ENCODE measurements at regions not wholly inside any gene's neighbourhood (a gene's known extent, or its start where the extent isn't known, plus 50 kb on each side); places are given as distances from the start of the nearest gene placed in this dataset.

GRCh38 chr4:30838331-30838730 lies 118.2 kb downstream of the PCDH7 start:
- Histone ChIP-seq H3K4me3 (no peak overlapping the region), H2AFZ (no peak overlapping the region), H3K4me2 (no peak overlapping the region), H3K36me3 (replicated peaks; ENCODE audit: insufficient read depth, low read depth) (no peaks in the 10 kb centered on the region), H3K4me1 (ENCODE audit: insufficient read depth) (peaks cover 40% of the 10 kb centered on the region), H3K27ac (no peak overlapping the region), H3K79me2 (no peaks in the 10 kb centered on the region), H3K9me3 (ENCODE audit: low read depth) (no peaks in the 10 kb centered on the region), H3K9me2 (replicated peaks; ENCODE audit: insufficient read depth) (no peaks in the 10 kb centered on the region), H3K27me3 (no peaks in the 10 kb centered on the region), H4K20me1 (ENCODE audit: insufficient read depth, poor library complexity, severe bottlenecking) (no peaks in the 10 kb centered on the region)
- WGBS (ENCODE audit: low lambda C conversion rate, missing lambda C conversion rate): 35% methylated on average over 3 of the region's 3 CpGs
- DNase-seq (ENCODE audit: low spot score): no peak
- TF ChIP-seq EZH2phosphoT487 (IDR thresholded peaks at IDR 0.05; ENCODE audit: low read depth, severe bottlenecking, unreplicated experiment) (no peak), EZH2 (IDR thresholded peaks at IDR 0.05; ENCODE audit: borderline replicate concordance) (no peak), CTCF (IDR thresholded peaks at IDR 0.05; ENCODE audit: poor library complexity) (no peak)

- 52% methylated on average over 6 of the region's 6 CpGs for WGBS (ENCODE audit: low lambda C conversion rate, missing lambda C conversion rate)
- no peak overlapping the region for H3K27ac ChIP-seq
- no peaks in the 10 kb centered on the region for H3K9me2 ChIP-seq (replicated peaks; ENCODE audit: insufficient read depth)
- no peak for TF ChIP-seq EZH2phosphoT487 (IDR thresholded peaks at IDR 0.05; ENCODE audit: low read depth, severe bottlenecking, unreplicated experiment)
- no peak overlapping the region for H2AFZ ChIP-seq
- peak; percentile 29 for DNase-seq (ENCODE audit: low spot score)
- H4K20me1 ChIP-seq (ENCODE audit: insufficient read depth, poor library complexity, severe bottlenecking): no peaks in the 10 kb centered on the region
- peak overlapping the region; percentile 0 for H3K4me2 ChIP-seq
- no peaks in the 10 kb centered on the region for H3K79me2 ChIP-seq
- H3K4me1 ChIP-seq (ENCODE audit: insufficient read depth): peaks cover 36% of the 10 kb centered on the region
- no peak overlapping the region for H3K4me3 ChIP-seq
- no peaks in the 10 kb centered on the region for H3K9me3 ChIP-seq (ENCODE audit: low read depth)
- no peaks in the 10 kb centered on the region for H3K27me3 ChIP-seq
- H3K36me3 ChIP-seq (replicated peaks; ENCODE audit: insufficient read depth, low read depth): no peaks in the 10 kb centered on the region
Observed at GRCh38 chr4:30839583-30840520, 119.7 kb downstream of the PCDH7 start.

DNA sequence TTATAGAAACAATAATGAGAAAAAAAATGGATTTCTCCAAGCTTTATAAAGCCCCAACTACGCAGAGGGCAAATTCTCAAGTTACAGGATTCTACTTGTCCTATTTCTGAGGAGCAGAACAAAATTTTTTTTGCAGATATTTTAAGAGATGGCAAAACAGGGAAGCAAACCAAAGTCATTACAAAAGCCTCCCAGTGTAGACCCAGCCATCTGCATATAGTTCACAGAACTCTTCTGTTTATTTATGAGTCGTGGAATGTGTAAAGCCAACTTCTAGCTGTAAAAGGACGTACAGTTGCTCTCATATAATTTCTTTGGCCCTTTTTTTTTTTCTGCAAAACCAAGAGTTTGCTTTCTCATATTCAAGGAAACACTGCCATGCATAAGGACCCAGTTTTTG lies 120.4 kb downstream of the PCDH7 start:
- WGBS (ENCODE audit: low lambda C conversion rate, missing lambda C conversion rate): 28% methylated on average over 3 of the region's 3 CpGs
- DNase-seq (ENCODE audit: low spot score): no peak

More for the DNA sequence above, 120.4 kb downstream of the PCDH7 start:
- no peaks in the 10 kb centered on the region for H3K27me3 ChIP-seq
- H3K9me3 ChIP-seq (ENCODE audit: low read depth): no peaks in the 10 kb centered on the region
- TF ChIP-seq CTCF (IDR thresholded peaks at IDR 0.05; ENCODE audit: poor library complexity): no peak
- no peak for TF ChIP-seq EZH2 (IDR thresholded peaks at IDR 0.05; ENCODE audit: borderline replicate concordance)
- no peak for TF ChIP-seq EZH2phosphoT487 (IDR thresholded peaks at IDR 0.05; ENCODE audit: low read depth, severe bottlenecking, unreplicated experiment)
- H3K4me3 ChIP-seq: no peak overlapping the region
- peak overlapping the region; percentile 15 for H3K4me2 ChIP-seq
- no peaks in the 10 kb centered on the region for H3K36me3 ChIP-seq (replicated peaks; ENCODE audit: insufficient read depth, low read depth)
- no peaks in the 10 kb centered on the region for H3K9me2 ChIP-seq (replicated peaks; ENCODE audit: insufficient read depth)
- no peak overlapping the region for H2AFZ ChIP-seq
- peaks cover 4% of the 10 kb centered on the region for H3K79me2 ChIP-seq
- no peak overlapping the region for H3K27ac ChIP-seq
- peaks cover 36% of the 10 kb centered on the region for H3K4me1 ChIP-seq (ENCODE audit: insufficient read depth)
- no peaks in the 10 kb centered on the region for H4K20me1 ChIP-seq (ENCODE audit: insufficient read depth, poor library complexity, severe bottlenecking)
